LNCAP (cell line): ENCODE measurements at regions not wholly inside any gene's neighbourhood (a gene's known extent, or its start where the extent isn't known, plus 50 kb on each side); places are given as distances from the start of the nearest gene placed in this dataset.

Source experiments
- TF ChIP-seq, protein P1 (sequence below): fragments of 450-650 bp; IDR thresholded peaks from 2 replicates; pipeline ENCODE4 v1.5.1; 2017; ENCODE audit warnings: mild to moderate bottlenecking

DNA sequence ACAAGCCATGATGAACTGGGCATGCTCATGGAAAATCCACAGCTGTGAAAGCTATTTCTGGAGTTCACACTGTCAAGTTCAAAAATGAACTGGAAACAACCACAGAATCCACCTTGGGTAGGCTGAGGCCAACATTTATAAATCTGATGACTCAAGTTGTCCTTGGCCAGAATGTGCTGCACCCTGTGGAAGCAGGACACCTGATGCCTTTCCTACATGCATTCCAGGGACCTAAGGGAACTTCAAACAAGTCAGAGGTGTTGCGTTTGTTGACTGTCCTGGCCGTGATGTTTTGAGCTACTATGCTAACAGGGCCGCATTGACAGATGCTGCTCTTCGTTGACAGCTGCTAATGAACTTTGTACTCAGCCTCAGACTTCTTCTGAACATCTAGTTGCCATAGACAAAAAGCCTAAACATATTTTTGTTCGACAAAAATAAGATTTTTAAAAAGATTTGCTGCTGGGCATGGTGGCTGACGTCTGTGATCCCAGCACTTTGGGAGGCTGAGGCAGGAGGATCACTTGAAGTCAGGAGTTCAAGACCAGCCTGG is 127.9 kb upstream of the SLC45A1 start:
- TF ChIP-seq, protein P1, sequence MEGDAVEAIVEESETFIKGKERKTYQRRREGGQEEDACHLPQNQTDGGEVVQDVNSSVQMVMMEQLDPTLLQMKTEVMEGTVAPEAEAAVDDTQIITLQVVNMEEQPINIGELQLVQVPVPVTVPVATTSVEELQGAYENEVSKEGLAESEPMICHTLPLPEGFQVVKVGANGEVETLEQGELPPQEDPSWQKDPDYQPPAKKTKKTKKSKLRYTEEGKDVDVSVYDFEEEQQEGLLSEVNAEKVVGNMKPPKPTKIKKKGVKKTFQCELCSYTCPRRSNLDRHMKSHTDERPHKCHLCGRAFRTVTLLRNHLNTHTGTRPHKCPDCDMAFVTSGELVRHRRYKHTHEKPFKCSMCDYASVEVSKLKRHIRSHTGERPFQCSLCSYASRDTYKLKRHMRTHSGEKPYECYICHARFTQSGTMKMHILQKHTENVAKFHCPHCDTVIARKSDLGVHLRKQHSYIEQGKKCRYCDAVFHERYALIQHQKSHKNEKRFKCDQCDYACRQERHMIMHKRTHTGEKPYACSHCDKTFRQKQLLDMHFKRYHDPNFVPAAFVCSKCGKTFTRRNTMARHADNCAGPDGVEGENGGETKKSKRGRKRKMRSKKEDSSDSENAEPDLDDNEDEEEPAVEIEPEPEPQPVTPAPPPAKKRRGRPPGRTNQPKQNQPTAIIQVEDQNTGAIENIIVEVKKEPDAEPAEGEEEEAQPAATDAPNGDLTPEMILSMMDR, result no peak

DNA sequence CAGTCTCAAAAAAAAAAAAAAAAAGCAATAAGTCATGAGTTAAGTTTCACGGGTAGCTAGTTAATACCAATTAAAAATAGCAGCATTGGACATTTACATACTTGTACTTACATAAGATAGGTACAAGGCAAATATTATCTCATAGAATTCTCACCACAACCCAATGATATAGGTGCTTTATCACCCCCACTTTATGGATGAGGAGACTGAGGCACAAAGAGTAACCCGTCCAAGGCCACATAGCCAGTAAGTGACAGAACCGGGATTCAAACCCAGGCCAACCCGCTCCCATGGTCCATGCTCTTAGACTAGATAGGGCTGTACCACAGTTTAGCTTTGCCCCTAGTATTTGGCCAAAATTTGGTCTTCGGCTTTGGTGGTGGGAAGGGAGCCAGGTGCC is 132.5 kb upstream of the SLC45A1 start:
- TF ChIP-seq, protein P1, result no peak

DNA sequence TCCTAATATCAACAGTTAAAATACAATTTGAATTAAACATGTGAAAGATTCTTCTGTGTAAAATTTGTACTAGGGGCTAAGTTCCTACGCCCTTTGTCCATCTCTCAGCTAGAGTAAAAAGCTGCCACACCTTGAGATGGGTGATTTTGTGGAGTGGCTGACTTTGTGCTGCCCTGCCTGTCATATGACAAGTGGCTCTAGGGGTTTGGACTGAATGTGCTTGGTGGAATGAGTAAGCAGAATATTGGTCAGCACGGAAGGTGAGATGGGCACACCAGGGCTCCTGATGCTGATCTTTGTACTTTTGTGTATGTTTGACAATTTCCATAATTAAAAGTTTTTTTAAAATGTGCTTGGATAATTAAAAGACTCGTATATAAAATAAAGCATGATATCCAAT is 133.6 kb upstream of the SLC45A1 start:
- TF ChIP-seq, protein P1, result no peak

DNA sequence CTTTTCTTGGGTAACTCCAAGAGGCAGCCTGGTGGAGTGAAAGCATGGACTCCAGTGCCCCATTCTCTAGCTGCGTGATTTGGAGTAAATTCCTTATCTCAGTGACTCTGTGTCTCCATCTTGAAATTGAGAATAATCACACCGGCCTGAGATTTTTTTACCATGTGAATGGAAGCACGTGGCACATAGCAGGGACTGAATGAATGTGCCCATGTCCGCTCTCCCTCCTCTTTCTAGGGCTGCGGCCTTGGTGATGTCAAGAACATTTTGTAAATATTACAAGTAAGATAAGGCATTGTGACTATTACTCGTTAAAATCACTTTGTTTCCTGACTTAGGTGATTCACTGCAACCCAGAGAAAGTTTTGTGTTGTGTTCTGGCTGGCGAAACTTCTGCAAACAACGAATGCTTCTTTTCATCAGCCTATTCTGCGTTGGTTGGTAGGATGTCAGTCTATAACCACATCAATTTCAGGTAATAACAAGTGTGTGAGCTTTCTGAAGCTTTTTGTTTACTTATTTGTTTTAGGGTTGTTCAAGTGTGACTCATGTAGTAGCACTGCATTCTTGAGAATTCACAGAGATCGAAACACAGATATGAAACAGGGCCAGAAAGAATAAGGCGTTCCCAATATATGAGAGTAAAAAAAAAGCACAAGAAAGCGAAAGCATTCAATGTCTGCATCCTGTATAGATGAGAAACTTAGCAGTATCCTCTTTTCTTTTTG is 135.7 kb upstream of the SLC45A1 start:
- TF ChIP-seq, protein P1, result no peak

DNA sequence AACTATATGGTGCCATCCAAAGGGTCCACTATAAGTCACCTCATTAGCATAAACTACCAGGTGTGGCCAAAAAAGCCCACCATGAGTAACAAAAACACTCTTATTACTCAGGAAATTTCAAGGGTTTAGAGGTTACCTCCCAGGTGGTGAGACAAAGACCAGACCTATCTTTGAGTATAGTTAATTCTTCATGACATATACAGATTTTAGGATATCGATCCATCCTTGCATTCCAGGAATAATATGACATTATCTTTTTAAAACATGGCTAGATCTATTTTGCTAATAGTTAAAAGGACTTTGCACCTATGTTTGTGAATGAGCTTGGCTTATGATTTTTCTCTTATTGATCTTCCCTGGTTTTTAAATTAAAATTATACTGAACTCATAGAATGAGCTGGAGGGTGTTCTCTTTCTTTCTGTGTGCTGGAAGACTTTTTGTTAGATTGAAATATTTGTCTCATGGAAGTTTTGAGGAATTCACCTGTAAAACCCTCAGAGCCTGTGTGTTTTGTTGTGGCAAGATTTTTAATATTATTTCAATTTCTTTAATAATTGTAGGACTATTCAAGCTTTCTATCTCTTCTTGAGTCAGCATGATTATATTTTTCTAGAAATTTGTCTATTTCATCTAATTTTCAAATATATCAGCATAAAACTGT is 138.7 kb upstream of the SLC45A1 start:
- TF ChIP-seq, protein P1, result no peak

DNA sequence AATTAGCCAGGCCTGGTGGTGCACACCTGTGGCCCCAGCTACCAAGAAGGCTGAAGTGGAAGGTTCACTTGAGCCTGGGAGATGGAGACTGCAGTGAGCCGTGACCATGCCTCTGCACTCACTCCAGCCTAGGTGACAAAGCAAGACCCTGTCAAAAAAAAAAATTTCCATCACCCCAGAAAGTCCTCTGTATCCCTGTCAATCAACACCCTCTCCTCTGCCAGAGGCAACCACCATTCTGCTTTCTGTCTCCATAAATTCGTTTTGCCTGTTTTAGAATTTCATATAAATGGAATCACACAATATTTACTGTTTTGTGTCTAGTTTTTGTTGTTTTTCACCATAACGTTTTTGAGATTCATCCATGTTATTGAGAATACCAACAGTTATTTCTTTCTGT is 141.6 kb upstream of the SLC45A1 start:
- TF ChIP-seq, protein P1, result no peak

DNA sequence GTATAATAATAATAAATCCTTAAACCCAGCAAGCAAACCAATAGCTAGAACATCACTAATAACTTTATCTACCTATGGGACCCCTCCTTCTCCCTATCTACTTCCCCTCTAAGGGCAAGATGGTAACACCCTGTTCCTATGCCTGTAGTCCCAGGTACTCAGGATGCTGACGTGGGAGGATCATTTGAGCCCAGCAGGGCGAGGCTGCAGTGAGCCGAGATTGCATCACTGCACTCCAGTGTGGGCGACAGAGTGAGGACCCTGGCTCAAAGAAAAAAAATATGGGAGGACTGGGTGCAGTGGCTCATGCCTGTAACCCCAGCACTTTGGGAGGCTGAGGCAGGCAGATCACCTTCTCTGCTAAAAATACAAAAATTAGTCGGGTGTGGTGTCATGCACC is 143.1 kb upstream of the SLC45A1 start:
- TF ChIP-seq, protein P1, result no peak
